OCI-LY1 (cell line): ENCODE measurements at regions not wholly inside any gene's neighbourhood (a gene's known extent, or its start where the extent isn't known, plus 50 kb on each side); places are given as distances from the start of the nearest gene placed in this dataset.

Experiments
- EZH2 ChIP-seq: fragments of 200-600 bp; sonication (generic), shearing (Covaris generic); IDR thresholded peaks from 2 replicates; pipeline ENCODE4 v1.8.0; 2017; ENCODE audit warnings: borderline replicate concordance, mixed run types, mild to moderate bottlenecking, antibody characterized with exemption, low read length, moderate library complexity, mixed read lengths
- TF ChIP-seq, protein P1 (sequence below): fragments of 200-600 bp; sonication (generic), shearing (Covaris generic); IDR thresholded peaks from 2 replicates; pipeline ENCODE4 v1.5.1; 2017; ENCODE audit warnings: mild to moderate bottlenecking, antibody characterized with exemption, low read length, moderate library complexity, mixed read lengths

DNA sequence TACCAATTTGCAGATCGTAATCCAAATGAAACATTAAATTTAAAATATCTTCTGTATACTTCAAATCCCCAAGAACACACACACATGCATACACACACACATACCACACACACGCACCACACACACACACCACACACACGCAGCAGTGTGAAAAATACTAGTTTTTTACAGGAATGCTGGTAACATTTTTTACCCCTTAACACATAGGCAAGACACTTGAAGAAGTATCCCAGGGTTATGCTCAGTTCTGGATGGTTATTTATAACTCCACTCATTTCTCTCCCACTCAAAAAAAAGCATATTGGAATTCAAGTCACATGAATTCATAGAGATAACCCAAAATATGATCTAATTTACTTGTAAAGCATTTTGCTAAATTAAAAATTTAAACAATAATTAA is 325.5 kb upstream of the SLC7A11 start:
- TF ChIP-seq, protein P1, sequence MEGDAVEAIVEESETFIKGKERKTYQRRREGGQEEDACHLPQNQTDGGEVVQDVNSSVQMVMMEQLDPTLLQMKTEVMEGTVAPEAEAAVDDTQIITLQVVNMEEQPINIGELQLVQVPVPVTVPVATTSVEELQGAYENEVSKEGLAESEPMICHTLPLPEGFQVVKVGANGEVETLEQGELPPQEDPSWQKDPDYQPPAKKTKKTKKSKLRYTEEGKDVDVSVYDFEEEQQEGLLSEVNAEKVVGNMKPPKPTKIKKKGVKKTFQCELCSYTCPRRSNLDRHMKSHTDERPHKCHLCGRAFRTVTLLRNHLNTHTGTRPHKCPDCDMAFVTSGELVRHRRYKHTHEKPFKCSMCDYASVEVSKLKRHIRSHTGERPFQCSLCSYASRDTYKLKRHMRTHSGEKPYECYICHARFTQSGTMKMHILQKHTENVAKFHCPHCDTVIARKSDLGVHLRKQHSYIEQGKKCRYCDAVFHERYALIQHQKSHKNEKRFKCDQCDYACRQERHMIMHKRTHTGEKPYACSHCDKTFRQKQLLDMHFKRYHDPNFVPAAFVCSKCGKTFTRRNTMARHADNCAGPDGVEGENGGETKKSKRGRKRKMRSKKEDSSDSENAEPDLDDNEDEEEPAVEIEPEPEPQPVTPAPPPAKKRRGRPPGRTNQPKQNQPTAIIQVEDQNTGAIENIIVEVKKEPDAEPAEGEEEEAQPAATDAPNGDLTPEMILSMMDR, result no peak
- no peak for TF ChIP-seq EZH2
